ENCODE measurements at regions not wholly inside any gene's neighbourhood (a gene's known extent, or its start where the extent isn't known, plus 50 kb on each side); places are given as distances from the start of the nearest gene placed in this dataset.

GRCh38 chr11:98955551-98955950, 65.2 kb upstream of the CNTN5 start:
- TF ChIP-seq RAD21 (IDR thresholded peaks at IDR 0.05) (no peak), NR2F2 (IDR thresholded peaks at IDR 0.05) (no peak), RXRA (IDR thresholded peaks at IDR 0.05) (no peak), EGR1 (IDR thresholded peaks at IDR 0.05; ENCODE audit: low read depth in 2 of 2) (no peak), ATF3 (IDR thresholded peaks at IDR 0.05) (no peak), SP1 (IDR thresholded peaks at IDR 0.05) (no peak), FOXA1 (IDR thresholded peaks at IDR 0.05) (no peak), FOXA2 (IDR thresholded peaks at IDR 0.05) (no peak), JUND (IDR thresholded peaks at IDR 0.05) (no peak)
- TF ChIP-seq, protein P1, sequence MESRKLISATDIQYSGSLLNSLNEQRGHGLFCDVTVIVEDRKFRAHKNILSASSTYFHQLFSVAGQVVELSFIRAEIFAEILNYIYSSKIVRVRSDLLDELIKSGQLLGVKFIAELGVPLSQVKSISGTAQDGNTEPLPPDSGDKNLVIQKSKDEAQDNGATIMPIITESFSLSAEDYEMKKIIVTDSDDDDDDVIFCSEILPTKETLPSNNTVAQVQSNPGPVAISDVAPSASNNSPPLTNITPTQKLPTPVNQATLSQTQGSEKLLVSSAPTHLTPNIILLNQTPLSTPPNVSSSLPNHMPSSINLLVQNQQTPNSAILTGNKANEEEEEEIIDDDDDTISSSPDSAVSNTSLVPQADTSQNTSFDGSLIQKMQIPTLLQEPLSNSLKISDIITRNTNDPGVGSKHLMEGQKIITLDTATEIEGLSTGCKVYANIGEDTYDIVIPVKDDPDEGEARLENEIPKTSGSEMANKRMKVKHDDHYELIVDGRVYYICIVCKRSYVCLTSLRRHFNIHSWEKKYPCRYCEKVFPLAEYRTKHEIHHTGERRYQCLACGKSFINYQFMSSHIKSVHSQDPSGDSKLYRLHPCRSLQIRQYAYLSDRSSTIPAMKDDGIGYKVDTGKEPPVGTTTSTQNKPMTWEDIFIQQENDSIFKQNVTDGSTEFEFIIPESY (IDR thresholded peaks at IDR 0.05): no peak
- no peaks in the 10 kb centered on the region for H3K4me1 ChIP-seq (ENCODE audit: control insufficient read depth in 4 of 4, insufficient read depth in 4 of 4, low read length in 3 of 4)
- H3K4me3 ChIP-seq (ENCODE audit: low read depth in 1 of 3, low read length in 3 of 3): no peak overlapping the region
- no peak overlapping the region for H3K27ac ChIP-seq (ENCODE audit: low read depth in 1 of 2, low read length in 2 of 2)
- no peak for DNase-seq (ENCODE audit: low spot score)
- H3K9ac ChIP-seq (ENCODE audit: low read depth in 1 of 2, low read length in 2 of 2): no peak overlapping the region
- peaks cover 0 to 2% (median 0%) of the 10 kb centered on the region in 4 donors for H3K27me3 ChIP-seq (ENCODE audit: control insufficient read depth in 4 of 4, insufficient read depth in 4 of 4, low read length in 3 of 4)
- H3K9me3 ChIP-seq (ENCODE audit: control insufficient read depth in 4 of 4, low read length in 3 of 4): no peaks in the 10 kb centered on the region
- 58% methylated on average over 1 of the region's 1 CpG for WGBS
- H3K36me3 ChIP-seq (ENCODE audit: control insufficient read depth in 4 of 4, insufficient read depth in 3 of 4, low read depth in 1 of 4, low read length in 3 of 4): no peaks in the 10 kb centered on the region

DNA sequence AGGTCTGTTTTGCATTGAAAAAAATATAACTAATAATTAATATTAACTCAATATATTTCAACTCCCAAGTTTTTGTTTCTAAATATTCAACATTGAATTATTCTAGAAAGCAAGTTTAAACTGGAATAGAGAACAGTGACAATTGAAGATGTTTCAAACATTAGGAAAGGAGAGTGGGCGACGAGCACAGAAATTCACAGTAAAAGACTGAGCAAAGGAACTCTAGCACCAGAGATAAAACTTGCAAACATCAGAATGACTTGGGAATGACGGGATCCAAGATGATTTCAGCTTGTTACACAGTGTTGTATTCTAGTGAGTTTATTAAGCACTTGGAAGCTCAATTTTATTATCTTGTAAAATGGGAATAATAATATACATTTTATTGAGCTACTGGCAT, 56.6 kb upstream of the CNTN5 start:
- Histone ChIP-seq H3K4me1 (ENCODE audit: control insufficient read depth in 4 of 4, insufficient read depth in 4 of 4, low read length in 3 of 4) (no peaks in the 10 kb centered on the region), H3K4me3 (ENCODE audit: low read depth in 1 of 3, low read length in 3 of 3) (no peak overlapping the region), H3K27ac (ENCODE audit: low read depth in 1 of 2, low read length in 2 of 2) (no peak overlapping the region), H3K9ac (ENCODE audit: low read depth in 1 of 2, low read length in 2 of 2) (no peak overlapping the region), H3K27me3 (ENCODE audit: control insufficient read depth in 4 of 4, insufficient read depth in 4 of 4, low read length in 3 of 4) (no peaks in the 10 kb centered on the region), H3K9me3 (ENCODE audit: control insufficient read depth in 4 of 4, low read length in 3 of 4) (no peaks in the 10 kb centered on the region), H3K36me3 (ENCODE audit: control insufficient read depth in 4 of 4, insufficient read depth in 3 of 4, low read depth in 1 of 4, low read length in 3 of 4) (no peaks in the 10 kb centered on the region)
- TF ChIP-seq NR2F2 (IDR thresholded peaks at IDR 0.05) (no peak), YY1 (IDR thresholded peaks at IDR 0.05) (no peak), HNF4A (conservative IDR thresholded peaks at IDR 0.05) (no peak), JUND (IDR thresholded peaks at IDR 0.05) (no peak), FOXA2 (IDR thresholded peaks at IDR 0.05) (no peak), FOXA1 (IDR thresholded peaks at IDR 0.05) (no peak), EGR1 (IDR thresholded peaks at IDR 0.05; ENCODE audit: low read depth in 2 of 2) (no peak), TAF1 (conservative IDR thresholded peaks at IDR 0.05) (no peak), ATF3 (IDR thresholded peaks at IDR 0.05) (no peak), CTCF (IDR thresholded peaks at IDR 0.05; ENCODE audit: low read depth, low read length, missing input control) (no peak), SP1 (IDR thresholded peaks at IDR 0.05) (no peak), GABPA (IDR thresholded peaks at IDR 0.05 in 1 of 2, conservative IDR thresholded peaks at IDR 0.05 in 1 of 2) (no peak)
- TF ChIP-seq, protein P2, sequence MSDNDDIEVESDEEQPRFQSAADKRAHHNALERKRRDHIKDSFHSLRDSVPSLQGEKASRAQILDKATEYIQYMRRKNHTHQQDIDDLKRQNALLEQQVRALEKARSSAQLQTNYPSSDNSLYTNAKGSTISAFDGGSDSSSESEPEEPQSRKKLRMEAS (IDR thresholded peaks at IDR 0.05): no peak
- TF ChIP-seq, protein P1 (IDR thresholded peaks at IDR 0.05): no peak
- WGBS: 70% methylated on average over 3 of the region's 3 CpGs
- no peak for DNase-seq (ENCODE audit: low spot score)
